ENCODE measurements at regions not wholly inside any gene's neighbourhood (a gene's known extent, or its start where the extent isn't known, plus 50 kb on each side); places are given as distances from the start of the nearest gene placed in this dataset.

DNA sequence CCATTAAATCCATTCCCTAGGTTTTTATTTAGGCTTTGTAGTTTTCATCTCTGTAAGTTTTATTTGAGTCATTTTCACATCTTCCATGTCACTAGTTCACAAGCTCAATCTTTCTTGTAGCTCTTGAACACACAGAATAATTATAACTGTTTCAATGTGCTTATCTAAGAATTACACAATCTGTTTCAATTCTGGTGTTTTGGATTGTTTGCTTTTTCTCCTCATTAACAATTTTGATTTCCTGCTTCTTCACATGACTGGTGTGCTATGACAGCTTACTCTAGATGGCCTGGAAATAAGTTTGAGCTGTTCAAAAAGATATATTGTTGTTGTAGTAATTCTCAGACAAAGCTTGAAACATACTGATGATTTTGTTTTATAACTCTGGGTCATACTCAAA lies 1974.1 kb upstream of the NUDT12 start:
- no peaks in the 10 kb centered on the region for H3K4me1 ChIP-seq (ENCODE audit: control insufficient read depth, insufficient read depth, low read length)
- CTCF ChIA-PET = no interaction called here
- dilution Hi-C loops (cut with HindIII; ENCODE audit: low sequenced_read_pairs, unreplicated experiment) = no loop called here

More for the DNA sequence above, 1974.1 kb upstream of the NUDT12 start:
- Histone ChIP-seq H3K9me1 (ENCODE audit: insufficient read depth, low read length) (no peaks in the 10 kb centered on the region), H2AK5ac (ENCODE audit: low read depth, low read length) (no peak overlapping the region), H3K4ac (ENCODE audit: low read depth, low read length) (no peak overlapping the region), H3K9me3 (ENCODE audit: control insufficient read depth, insufficient read depth, low read length) (peaks cover 2% of the 10 kb centered on the region; the same call in 1 of the 2 replicates), H3K23ac (ENCODE audit: low read depth, low read length) (no peak overlapping the region), H3K4me3 (ENCODE audit: insufficient read depth, low read depth, low read length) (no peak overlapping the region), H2BK120ac (ENCODE audit: low read depth, low read length) (no peak overlapping the region), H3K14ac (replicated peaks; ENCODE audit: low read depth, low read length) (no peak overlapping the region), H3K27me3 (ENCODE audit: control insufficient read depth, insufficient read depth, low read length) (no peaks in the 10 kb centered on the region), H3K79me1 (ENCODE audit: low read depth in 1 of 2, low read length in 2 of 2) (no peaks in the 10 kb centered on the region), H4K20me1 (ENCODE audit: insufficient read depth, low read length) (no peaks in the 10 kb centered on the region), H3K27ac (ENCODE audit: insufficient read depth, low read length) (no peak overlapping the region), H4K8ac (ENCODE audit: low read depth in 2 of 2, low read length in 2 of 2) (no peak overlapping the region), H2BK15ac (ENCODE audit: low read depth, low read length) (no peak overlapping the region), H3K9ac (ENCODE audit: low read depth, low read length) (no peak overlapping the region), H3K4me2 (ENCODE audit: low read depth, low read length) (no peak overlapping the region), H3K36me3 (ENCODE audit: control insufficient read depth, insufficient read depth, low read length) (no peaks in the 10 kb centered on the region), H2AK9ac (replicated peaks; ENCODE audit: low read depth, low read length, poor library complexity) (no peak overlapping the region), H3K56ac (ENCODE audit: extremely low read depth, insufficient read depth, low read length) (no peak overlapping the region), H4K5ac (ENCODE audit: low read depth, low read length) (no peak overlapping the region), H3K18ac (ENCODE audit: low read depth, low read length) (no peak overlapping the region), H4K91ac (ENCODE audit: insufficient read depth, low read depth, low read length) (no peak overlapping the region), H2BK5ac (ENCODE audit: low read depth, low read length, poor library complexity, severe bottlenecking) (no peak overlapping the region), H2AFZ (replicated peaks; ENCODE audit: low read length, poor library complexity) (no peak overlapping the region), H2BK20ac (ENCODE audit: low read depth, low read length) (no peak overlapping the region)
- ATAC-seq (ENCODE audit: low read depth) (no peak), DNase-seq (no peak)
- intact Hi-C loops (cut with micrococcal nuclease) (no loop called here), in situ Hi-C loops (cut with MboI; ENCODE audit: low sequenced_read_pairs) (no loop called here)
- TF ChIP-seq POLR2A (IDR thresholded peaks at IDR 0.05; ENCODE audit: low read depth, low read length) = no peak
- no peak for TF ChIP-seq MXI1 (IDR thresholded peaks at IDR 0.05; ENCODE audit: borderline replicate concordance, low read depth, low read length)
- TF ChIP-seq RFX5 (IDR thresholded peaks at IDR 0.05; ENCODE audit: low read depth, low read length) = no peak
- no peak for TF ChIP-seq CHD1 (IDR thresholded peaks at IDR 0.05; ENCODE audit: low read depth, low read length)
- no peak for TF ChIP-seq MAFK (IDR thresholded peaks at IDR 0.05; ENCODE audit: low read depth, low read length)
- TF ChIP-seq RAD21 (IDR thresholded peaks at IDR 0.05; ENCODE audit: low read length) = no peak
- TF ChIP-seq, protein P1, sequence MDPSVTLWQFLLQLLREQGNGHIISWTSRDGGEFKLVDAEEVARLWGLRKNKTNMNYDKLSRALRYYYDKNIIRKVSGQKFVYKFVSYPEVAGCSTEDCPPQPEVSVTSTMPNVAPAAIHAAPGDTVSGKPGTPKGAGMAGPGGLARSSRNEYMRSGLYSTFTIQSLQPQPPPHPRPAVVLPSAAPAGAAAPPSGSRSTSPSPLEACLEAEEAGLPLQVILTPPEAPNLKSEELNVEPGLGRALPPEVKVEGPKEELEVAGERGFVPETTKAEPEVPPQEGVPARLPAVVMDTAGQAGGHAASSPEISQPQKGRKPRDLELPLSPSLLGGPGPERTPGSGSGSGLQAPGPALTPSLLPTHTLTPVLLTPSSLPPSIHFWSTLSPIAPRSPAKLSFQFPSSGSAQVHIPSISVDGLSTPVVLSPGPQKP (IDR thresholded peaks at IDR 0.05; ENCODE audit: borderline replicate concordance, low read depth, low read length) = no peak
- BruUV-seq (replicated peaks) = no TSS peak
- POLR2A ChIA-PET (ENCODE audit: unreplicated experiment) = no interaction called here

Data from IMR-90 (cell line).